Nephron (organoid): ENCODE measurements at regions not wholly inside any gene's neighbourhood (a gene's known extent, or its start where the extent isn't known, plus 50 kb on each side); places are given as distances from the start of the nearest gene placed in this dataset.
A peak's percentile ranks its signal among the peaks of the same experiment; 100 is the strongest.

Experiments
- H3K27ac Mint-ChIP-seq, 3 experiments: 2 replicates each; pipeline ENCODE4 v1.8.0; 2020; ENCODE audit warnings: mixed read lengths in 3 of 3, mild to moderate bottlenecking in 2 of 3, moderate library complexity in 1 of 3
- H3K27me3 Mint-ChIP-seq: 2 replicates; pipeline ENCODE4 v1.8.0; 2021; ENCODE audit warnings: low read depth, mild to moderate bottlenecking, moderate library complexity, mixed read lengths
- H3K36me3 Mint-ChIP-seq: 2 replicates; pipeline ENCODE4 v1.8.0; 2020; ENCODE audit warnings: low read depth, mixed read lengths
- H3K4me1 Mint-ChIP-seq: 2 replicates; pipeline ENCODE4 v1.8.0; 2020; ENCODE audit warnings: mixed read lengths
- H3K4me3 Mint-ChIP-seq, 3 experiments: 2 replicates each; pipeline ENCODE4 v1.8.0; 2020; ENCODE audit warnings: mild to moderate bottlenecking in 3 of 3, mixed read lengths in 3 of 3, moderate library complexity in 2 of 3
- H3K9me3 Mint-ChIP-seq: 2 replicates; pipeline ENCODE4 v1.8.0; 2020; ENCODE audit warnings: mixed read lengths
- TF ChIP-seq, protein P1 (sequence below), 3 experiments: fragments of 200-600 bp; sonication (generic); IDR thresholded peaks; one replicate each; pipeline ENCODE4 v1.5.0; 2021; ENCODE audit warnings: antibody characterized with exemption in 3 of 3; ENCODE audit not compliant: unreplicated experiment in 3 of 3

- H3K27ac Mint-ChIP-seq, result no peak overlapping the region
- H3K27me3 Mint-ChIP-seq, result no peaks in the 10 kb centered on the region
- H3K9me3 Mint-ChIP-seq, result peaks cover 5% of the 10 kb centered on the region
- TF ChIP-seq, protein P1, sequence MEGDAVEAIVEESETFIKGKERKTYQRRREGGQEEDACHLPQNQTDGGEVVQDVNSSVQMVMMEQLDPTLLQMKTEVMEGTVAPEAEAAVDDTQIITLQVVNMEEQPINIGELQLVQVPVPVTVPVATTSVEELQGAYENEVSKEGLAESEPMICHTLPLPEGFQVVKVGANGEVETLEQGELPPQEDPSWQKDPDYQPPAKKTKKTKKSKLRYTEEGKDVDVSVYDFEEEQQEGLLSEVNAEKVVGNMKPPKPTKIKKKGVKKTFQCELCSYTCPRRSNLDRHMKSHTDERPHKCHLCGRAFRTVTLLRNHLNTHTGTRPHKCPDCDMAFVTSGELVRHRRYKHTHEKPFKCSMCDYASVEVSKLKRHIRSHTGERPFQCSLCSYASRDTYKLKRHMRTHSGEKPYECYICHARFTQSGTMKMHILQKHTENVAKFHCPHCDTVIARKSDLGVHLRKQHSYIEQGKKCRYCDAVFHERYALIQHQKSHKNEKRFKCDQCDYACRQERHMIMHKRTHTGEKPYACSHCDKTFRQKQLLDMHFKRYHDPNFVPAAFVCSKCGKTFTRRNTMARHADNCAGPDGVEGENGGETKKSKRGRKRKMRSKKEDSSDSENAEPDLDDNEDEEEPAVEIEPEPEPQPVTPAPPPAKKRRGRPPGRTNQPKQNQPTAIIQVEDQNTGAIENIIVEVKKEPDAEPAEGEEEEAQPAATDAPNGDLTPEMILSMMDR (IDR thresholded peaks at IDR 0.05; ENCODE audit: unreplicated experiment in 3 of 3), result no peak
- H3K36me3 Mint-ChIP-seq, result peaks cover 5% of the 10 kb centered on the region
- H3K4me3 Mint-ChIP-seq, result no peak overlapping the region
- peaks cover 20% of the 10 kb centered on the region for H3K4me1 Mint-ChIP-seq
Observed at GRCh38 chr6:113170454-113170853, 686.7 kb upstream of the MARCKS start.

DNA sequence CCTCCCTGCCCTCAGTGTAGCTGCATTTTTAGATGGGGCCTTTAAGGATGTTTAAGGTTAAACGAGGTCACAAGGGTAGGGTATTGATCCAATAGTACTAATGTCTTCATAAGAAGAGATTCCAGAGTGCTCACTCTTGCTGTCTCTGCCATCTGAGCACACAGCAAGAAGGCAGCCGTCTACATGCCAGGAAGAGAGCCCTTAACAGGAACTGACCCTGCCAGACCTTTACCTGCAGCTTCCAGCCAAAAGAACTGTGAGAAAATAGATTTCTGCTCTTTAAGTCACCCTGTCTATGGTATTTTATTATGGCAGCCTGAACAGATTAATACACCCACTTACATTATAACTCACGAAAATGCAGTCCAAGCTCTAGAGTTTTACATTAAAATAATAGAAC is 685.3 kb upstream of the MARCKS start:
- H3K27ac Mint-ChIP-seq, result peak overlapping the region; percentile 88 to 96 (median 94)
- peaks cover 5% of the 10 kb centered on the region for H3K36me3 Mint-ChIP-seq
- H3K4me1 Mint-ChIP-seq, result peaks cover 20% of the 10 kb centered on the region
- H3K27me3 Mint-ChIP-seq, result no peaks in the 10 kb centered on the region
- peaks cover 5% of the 10 kb centered on the region for H3K9me3 Mint-ChIP-seq
- H3K4me3 Mint-ChIP-seq, result no peak overlapping the region
- TF ChIP-seq, protein P1 (IDR thresholded peaks at IDR 0.05; ENCODE audit: unreplicated experiment in 3 of 3), result no peak

- TF ChIP-seq, protein P1 (IDR thresholded peaks at IDR 0.05; ENCODE audit: unreplicated experiment in 3 of 3), result no peak
Observed at GRCh38 chr6:113172531-113172966, 684.6 kb upstream of the MARCKS start.

DNA sequence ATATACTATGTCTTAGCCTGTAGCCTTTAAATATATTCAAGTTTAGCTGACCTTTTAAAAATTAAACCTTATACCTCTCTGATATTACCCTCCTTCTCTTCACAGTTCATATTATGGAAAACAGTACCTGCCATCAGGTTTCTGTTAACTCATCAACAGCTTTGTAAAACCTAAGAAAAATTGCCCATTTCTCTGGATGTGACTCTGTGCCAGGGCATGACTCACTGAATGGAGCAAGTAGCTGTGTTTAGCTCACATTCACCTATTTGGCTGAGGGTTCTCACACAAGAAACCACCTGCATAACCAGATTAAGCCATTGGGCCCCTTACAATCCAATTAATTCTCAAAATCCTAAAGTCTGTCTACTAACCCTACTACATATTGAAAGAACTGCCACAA is 678.8 kb upstream of the MARCKS start:
- TF ChIP-seq, protein P1 (IDR thresholded peaks at IDR 0.05; ENCODE audit: unreplicated experiment in 3 of 3), result no peak
- H3K27me3 Mint-ChIP-seq, result no peaks in the 10 kb centered on the region
- H3K36me3 Mint-ChIP-seq, result no peaks in the 10 kb centered on the region
- H3K4me1 Mint-ChIP-seq, result peaks cover 14% of the 10 kb centered on the region
- H3K9me3 Mint-ChIP-seq, result no peaks in the 10 kb centered on the region
- no peak overlapping the region for H3K4me3 Mint-ChIP-seq
- peak overlapping the region in 1 of 3 experiments; percentile 12 for H3K27ac Mint-ChIP-seq

More at GRCh38 chr6:113172531-113172966, 684.6 kb upstream of the MARCKS start:
- Mint-ChIP-seq H3K27me3 (no peaks in the 10 kb centered on the region), H3K9me3 (peaks cover 5% of the 10 kb centered on the region), H3K27ac (peak overlapping the region; percentile 88 to 96 (median 94)), H3K36me3 (peaks cover 5% of the 10 kb centered on the region), H3K4me3 (peak overlapping the region in 2 of 3 experiments; percentile 1 to 20), H3K4me1 (peaks cover 20% of the 10 kb centered on the region)

DNA sequence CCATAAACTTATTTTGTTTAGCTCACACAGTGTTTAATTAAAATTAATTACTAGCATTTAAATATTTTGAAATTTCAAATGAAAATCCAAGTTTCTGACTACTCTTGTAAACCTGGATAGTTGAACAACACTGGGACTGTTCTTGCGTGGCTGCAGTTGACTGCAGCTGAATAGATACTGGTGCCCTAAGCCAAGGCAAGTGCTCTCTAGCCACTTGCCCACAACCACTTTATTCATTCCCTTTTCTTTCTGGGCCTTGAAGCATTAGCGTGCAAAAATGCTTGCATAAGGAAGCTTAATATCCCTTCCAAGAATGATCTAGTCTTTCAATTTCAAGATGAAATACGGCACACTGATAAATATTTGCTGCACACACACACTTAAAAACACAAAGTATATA is 676.0 kb upstream of the MARCKS start:
- TF ChIP-seq, protein P1 (IDR thresholded peaks at IDR 0.05; ENCODE audit: unreplicated experiment in 3 of 3), result no peak
- no peaks in the 10 kb centered on the region for H3K36me3 Mint-ChIP-seq
- H3K27me3 Mint-ChIP-seq, result no peaks in the 10 kb centered on the region
- no peak overlapping the region for H3K4me3 Mint-ChIP-seq
- H3K4me1 Mint-ChIP-seq, result peaks cover 21% of the 10 kb centered on the region
- H3K27ac Mint-ChIP-seq, result peak overlapping the region in 1 of 3 experiments; percentile 8
- peaks cover 2% of the 10 kb centered on the region for H3K9me3 Mint-ChIP-seq

DNA sequence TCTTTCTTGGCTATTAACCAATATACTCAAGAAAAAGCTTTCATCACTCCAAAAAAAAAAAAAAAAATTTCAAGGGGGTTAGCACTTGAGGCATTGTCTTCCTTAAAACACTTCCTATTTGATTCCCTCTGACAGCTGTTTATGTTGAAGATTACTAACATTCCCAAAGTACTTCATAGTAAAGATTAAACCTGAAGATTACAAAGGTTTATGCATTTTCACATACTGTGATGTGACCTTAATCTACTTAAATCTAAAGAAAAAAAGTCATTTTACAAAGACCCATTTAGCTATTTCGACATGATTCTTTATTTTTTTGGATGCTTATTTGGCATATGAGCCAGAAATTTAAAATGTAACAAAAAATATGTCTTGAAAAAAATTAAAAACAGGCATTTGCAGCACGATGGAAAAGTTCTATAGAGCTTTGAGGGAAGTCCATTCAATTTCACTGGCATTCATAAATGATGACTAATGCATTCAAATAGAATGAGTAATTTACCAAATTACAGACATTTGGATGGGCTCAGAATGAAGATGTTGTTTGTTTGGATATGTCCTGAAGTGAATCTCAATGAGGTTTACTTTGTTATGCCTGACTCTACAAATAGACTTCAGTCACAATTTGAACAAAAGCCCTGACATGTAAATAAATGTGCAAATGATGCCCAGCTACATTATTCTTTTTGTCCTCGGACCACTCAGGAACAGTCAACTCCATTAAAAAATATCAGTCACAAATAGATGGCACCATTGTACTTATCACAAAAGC is 674.6 kb upstream of the MARCKS start:
- Mint-ChIP-seq H3K27me3 (no peaks in the 10 kb centered on the region), H3K4me1 (peaks cover 31% of the 10 kb centered on the region), H3K9me3 (peaks cover 2% of the 10 kb centered on the region), H3K36me3 (no peaks in the 10 kb centered on the region), H3K27ac (peak overlapping the region in 1 of 3 experiments; percentile 24), H3K4me3 (no peak overlapping the region)
- TF ChIP-seq, protein P1 (IDR thresholded peaks at IDR 0.05; ENCODE audit: unreplicated experiment in 3 of 3), result no peak
